ENCODE measurements at regions not wholly inside any gene's neighbourhood (a gene's known extent, or its start where the extent isn't known, plus 50 kb on each side); places are given as distances from the start of the nearest gene placed in this dataset.
"Not testable (repeated sequence)": the region's sequence is repeated elsewhere in the genome, so short reads cannot be mapped to it uniquely, and the experiment has no call there.

DNA sequence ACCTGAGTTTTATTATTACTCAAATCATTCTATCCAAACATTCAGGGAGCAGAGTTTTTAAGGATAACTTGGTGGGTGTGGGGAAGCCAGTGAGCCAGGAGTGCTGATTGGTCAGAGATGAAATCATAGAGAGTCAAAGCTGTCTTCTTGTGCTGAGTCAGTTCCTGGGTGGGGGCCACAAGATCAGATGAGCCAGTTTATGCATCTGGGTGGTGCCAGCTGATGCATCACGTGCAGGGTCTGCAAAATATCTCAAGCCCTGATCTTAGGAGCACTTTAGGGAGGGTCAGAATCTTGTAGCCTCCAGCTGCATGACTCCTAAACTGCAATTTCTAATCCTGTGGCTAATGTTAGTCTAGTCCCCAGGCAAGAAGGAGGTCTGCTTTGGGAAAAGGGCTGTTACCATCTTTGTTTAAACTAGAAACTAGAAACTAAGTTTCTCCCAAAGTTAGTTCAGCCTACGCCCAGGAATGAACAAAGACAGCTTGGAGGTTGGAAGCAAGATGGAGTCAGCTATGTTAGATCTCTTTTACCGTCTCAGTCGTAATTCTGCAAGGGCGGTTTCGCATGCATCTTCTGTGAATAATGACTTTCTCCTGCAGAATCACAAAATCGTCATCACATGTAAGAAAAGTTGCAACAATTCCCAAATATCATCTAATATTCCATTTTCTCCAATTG is 97.5 kb downstream of the ZNF664 start:
- not testable (repeated sequence) for DNase-seq

DNA sequence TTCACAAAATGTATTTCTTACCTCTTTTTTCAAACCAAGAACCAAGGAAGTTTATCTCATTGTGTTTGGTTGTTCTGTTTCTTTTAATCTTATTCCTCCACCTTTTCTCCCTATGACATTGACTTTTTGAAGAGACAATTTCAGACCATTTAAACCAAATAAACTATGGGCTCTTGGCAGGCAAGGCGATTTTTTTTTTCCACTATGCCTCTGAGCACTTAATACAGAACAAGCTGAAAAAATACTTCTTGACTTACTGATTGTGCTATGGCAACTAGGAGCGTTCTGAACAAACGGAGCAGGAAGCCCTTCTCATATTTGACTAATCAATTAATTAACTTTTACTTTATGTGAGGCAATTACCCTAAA is 98.0 kb downstream of the ZNF664 start:
- DNase-seq, result no peak

DNA sequence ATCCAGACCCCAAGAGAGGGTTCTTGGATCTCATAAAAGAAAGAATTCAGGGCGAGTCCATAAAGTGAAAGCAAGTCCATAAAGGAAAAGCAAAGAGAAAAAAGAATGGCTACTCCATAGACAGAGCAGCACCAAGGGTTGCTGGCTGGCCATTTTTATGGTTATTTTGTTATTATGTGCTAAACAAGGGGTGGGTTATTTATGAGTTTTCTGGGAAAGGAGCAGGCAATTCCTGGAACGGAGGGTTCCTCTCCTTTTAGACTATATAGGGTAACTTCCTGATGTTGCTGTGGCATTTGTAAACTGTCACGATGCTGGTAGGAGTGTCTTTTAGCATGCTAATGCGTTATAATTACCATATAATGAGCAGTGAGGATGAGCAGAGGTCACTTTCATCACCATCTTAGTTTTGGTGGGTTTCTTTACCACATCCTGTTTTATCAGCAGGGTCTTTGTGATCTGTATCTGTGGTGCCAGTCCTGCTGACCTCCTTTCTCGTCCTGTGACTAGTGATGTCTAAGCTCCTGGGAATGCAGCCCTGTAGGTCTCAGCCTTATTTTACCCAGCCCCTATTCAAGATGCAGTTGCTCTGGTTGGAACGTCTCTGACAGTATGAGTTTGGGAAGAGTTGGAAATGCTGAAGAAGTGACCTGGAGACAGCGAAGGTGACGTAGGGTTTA is 100.5 kb downstream of the ZNF664 start:
- no peak for DNase-seq

DNA sequence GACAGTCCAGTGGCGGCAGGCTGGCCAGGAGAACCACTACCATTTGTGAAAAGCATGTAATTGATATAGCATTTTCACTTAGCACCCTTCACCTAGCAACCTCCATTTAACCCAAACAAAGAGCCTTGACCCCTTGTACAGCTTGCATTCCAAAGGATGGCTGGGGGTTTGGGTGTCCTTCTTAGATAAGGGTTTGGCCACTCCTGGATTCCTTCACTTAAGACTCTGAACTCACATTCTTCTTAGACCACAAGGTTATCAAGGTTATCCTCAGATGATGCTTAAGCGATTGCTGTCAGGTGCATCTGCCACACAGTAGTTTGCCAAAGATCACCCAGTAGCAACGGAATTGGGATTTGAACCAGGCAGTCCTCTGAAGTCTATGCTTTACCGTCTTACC is 102.8 kb downstream of the ZNF664 start:
- DNase-seq, result no peak

DNA sequence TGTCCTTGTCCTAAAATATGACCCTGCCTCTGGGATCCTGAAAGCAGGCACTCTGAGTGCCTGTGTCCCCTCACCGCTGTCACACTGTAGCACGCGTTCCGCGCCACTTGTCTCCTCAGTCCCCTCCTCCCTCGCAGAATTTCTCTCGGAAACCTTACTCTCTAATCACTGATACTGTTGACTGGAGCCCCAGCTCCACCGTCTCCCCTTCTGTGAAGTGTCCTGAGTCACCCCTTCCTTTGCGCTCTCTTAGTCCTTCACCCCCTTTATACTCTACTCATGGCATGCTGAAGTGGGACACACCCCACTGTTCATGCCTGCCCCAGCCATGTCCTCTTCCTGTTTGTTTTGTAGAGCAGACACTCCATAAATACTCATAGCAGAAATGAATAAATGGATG is 104.7 kb downstream of the ZNF664 start:
- no peak for DNase-seq

DNA sequence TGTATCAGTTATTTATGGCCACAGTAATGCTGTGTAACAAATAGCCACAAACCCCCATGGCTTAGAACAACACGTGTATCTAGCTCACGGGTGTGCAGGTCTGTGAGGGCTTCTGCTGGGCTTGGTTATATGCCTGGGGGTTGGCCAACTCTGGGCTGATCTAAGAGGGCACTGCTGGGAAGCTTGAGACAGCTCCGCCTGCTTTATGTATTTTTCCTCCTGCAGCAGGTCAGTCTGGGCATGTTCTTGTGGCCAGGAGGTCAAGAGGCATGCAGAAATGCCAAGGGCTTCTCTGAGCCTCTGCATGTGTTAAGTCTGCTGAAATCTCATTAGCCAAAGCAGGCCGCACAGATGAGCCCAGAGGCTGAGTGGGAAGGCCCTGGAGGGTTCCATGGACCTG is 105.8 kb downstream of the ZNF664 start:
- DNase-seq, result no peak

DNA sequence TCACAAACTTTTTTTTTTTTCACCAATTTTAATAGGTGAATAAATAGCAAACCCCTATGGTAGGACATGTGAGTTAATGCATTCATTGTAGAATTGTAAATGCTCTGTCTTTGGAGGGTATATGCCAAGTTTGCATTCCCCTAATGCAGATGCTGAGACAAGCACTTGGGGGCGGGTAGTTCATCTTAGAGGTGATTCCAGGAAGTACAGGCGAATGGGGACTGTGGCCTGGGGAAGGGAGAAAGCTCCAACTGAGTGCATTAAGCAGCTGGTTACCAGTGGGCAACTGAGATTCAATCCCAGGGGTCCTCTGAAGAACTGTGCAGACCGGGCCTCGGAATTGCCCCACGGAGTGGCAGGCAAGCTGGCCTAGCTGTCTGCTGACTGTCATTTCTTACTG is 107.6 kb downstream of the ZNF664 start:
- DNase-seq, result no peak

DNA sequence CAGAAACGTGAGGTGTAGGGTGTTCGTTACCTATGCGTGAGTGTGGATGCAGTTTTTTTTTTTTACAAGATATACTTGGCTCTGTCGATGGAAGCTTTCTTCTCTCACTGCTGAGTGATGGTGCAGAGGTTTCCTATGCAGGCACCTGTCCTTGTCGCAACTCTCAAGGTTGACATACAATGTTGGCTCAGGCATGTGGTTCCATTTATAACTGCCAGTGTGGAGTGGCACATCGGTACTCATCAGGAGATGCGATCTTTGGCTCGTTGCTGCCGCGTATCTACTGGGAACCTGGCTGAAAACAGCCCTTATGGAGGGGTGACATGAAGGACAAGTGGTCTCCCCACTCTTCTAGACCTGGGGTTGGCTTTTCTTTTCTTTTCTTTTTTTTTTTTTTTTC is 109.0 kb downstream of the ZNF664 start:
- DNase-seq, result no peak

DNA sequence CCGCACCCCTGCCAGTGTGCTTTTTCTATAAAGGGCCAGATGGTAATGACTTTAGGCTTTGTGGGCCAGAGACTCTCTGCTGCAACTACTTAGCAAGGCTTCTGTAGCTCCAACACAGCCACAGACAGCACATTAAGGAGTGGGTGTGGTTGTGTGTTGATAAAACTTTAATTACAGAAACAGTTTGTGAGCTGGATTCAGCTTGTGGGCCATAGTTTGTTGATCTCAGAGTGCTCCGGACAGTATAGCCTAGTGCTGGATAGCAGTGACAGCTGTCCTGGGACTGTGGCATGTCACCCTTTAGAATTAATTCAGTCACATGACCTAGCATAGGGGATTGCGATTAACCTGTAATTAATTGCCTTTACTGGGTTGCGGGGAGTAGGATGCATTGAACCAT is 109.7 kb downstream of the ZNF664 start:
- no peak for DNase-seq

DNA sequence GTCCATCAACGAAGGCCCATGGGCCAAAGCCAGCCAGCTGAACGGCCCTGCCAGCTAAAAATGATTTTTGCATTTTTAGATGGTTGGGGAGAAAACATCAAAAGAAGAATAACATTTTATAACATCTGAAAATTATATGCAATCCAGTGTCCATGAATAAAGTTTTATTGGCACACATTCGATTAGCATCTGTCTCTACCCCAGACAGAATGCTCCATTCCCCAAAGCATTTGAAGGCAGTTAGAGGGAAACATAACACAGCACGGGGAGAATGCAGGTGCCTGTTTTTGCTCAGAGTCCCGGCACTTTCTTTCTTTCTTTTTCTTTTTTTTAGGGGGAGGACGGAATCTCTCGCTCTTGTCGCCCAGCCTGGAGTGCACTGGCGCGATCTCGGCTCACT is 110.7 kb downstream of the ZNF664 start:
- no peak for DNase-seq

DNA sequence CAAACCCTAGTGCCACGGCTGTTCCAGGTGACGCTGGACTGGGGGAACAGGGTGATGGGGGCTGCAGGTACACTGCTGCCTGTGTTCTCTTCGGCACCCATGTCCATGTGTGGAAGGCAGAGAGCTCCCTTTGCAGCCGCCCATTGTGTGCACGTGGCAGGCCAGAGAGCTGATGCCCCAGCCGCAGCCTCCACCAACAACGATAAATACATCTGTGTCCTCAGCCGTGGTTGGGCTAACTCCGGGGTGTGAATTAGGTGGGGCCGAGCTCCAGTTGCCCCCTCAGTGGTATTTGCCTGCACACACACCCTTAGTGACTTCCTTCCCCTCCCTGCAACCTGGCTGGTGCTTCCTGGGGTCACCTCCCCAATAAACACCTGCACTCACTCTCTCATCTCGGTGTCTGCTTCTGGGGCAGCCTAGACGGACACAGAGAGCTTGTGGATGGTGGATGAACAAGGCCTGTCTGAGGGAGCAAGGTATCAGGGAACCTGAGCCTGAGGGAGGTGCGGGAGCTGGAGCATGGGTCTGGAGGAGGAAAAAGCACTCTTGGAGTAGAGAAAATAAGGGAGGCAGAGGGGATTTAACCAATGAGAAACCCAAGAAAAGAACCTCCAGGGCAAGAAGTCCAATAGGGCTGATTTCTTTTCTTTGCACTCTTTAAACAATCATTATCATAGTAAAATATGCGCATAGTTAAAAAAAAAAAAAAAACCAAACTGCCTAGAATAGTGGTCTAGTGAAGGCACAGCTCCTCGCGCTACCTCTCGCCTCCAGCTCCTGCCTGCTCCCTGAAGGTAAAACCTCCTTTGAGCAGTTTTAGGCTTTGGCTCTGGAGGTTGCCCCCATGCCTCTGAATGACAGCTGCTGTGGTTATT is 112.6 kb downstream of the ZNF664 start:
- DNase-seq, result no peak

DNA sequence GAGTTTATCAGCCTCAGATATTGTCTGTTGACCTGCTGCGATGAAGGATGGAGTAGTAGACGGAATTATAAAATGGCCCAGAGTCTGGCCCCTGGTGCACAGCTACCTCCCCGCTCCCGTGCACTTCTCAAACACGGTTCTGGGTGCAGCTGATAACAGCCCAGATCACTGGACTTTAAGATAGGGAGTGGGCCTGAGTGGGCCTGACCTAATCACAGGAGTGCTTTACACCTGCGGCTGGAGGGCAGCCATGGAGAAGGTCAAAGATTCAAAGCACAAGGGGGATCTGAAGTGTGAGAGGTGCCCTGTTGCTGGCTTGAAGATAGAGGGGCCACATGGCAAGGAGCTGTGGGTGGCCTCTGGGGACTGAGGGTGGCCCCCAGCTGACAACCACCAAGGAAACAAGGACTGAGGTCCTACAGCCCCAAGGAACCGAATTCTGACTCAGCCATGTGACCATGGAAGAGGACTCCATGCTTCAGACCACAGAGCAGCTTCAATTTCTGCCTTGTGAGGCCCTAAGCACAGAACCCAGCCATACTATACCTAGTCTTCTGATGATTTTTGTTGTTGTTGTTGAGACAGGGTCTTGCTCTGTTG is 113.4 kb downstream of the ZNF664 start:
- DNase-seq, result no peak

DNA sequence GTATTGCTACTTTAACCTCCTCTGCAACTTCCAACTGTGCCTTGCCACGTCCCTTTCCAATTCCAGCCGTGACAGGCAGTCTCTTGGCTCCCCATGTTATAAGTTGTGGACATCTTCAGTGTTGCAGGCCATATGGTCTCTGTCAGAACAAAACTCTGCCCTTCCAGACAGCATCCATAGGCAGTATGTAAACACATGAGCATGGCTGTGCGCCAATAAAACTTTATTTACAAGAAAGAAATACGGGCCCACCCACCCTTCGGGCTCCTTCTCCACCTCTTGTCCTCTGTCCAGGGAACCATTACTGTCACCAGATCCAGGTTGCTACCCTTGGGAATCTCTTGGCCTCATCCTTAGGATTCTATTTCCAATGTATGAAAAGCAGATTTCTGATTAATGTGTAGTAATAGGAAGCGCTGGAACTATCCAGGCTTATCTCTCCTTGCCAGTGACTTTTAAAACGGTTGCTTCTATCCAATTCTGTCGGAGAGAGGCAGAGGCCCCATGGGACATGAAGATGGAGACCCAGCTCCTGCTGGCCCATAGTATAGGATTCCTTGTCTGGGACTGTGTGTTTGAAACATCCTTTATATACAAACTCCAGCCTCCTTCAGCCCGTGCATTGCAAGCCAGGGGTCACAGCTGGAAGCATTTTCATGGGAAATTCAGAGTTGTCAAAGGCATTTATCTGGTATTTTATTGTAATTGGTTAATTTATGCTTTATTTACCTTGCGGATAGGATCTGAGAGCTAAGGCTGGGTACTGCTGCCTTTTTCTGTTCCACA is 114.4 kb downstream of the ZNF664 start:
- DNase-seq, result no peak

DNA sequence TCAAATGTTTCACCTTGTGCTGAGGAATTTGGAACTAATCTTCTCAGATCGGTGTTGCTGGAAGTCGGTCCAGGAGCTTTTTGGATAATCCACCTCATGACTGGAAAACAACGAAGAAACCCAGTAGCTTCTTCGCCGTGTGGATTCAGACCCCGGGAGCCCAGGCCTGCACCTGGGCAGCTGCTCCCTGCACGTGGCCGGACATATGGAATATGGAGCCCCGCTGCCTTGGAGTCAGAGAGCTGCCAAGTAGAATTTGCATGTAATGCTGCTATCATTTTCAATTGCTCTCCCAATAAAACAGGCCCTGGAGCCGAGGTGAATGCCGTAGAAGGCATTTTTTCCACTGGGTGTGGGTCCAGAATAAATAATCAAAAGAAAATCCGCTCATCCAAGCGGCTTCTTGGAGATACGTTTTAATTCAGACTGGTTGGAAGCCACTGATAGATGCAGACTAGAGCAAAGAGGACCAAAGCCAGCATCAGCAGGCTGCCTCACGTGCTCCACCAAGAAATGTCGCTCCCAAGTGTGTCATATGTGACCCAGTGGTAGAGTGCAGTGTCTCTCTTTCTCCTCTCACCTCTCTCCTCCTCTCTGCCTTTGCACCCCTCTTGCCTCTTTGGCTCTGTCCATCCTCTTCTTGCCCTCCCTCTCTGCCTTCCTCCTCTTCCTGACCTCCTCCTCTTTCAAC is 115.3 kb downstream of the ZNF664 start:
- DNase-seq, result no peak

DNA sequence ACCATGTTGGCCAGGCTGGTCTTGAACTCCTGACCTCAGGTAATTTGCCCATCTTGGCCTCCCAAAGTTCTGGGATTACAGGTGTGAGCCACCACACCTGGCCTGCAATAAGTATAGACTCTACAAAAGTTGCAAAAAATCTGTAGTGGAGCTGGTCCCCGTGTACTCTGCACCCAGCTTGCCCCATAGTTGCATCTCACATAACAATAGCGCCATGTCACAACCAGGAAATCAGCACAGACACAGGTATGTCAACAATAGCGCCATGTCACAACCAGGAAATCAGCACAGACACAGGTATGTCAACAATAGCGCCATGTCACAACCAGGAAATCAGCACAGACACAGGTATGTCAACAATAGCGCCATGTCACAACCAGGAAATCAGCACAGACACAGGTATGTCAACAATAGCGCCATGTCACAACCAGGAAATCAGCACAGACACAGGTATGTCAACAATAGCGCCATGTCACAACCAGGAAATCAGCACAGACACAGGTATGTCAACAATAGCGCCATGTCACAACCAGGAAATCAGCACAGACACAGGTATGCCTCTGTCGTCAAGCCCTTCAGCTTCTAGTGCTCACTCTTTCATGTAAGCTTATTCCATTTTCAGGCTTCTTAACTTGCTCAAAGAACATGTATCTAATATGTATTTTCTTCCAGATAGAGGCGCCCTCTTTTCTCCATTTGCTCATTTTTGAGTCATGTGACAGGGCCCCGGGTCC is 116.3 kb downstream of the ZNF664 start:
- DNase-seq, result not testable (repeated sequence)

DNA sequence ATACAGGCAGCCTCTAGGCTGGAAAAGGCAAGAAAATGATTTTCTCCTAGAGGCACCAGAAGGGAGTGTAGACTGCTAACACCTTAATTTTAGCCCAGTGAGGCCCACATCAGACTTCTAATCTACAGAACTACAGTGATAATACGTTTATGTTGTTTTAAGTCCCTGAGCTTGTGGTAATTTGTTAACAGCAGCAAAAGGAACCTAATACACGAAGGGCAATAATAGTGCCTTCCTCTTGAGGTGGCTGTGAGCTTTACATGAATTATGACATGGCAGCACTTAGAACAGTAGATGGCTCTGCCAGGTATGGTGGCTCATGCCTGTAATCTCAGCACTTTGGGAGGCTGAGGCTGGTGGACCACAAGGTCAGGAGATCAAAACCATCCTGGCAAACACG is 118.8 kb downstream of the ZNF664 start:
- no peak for DNase-seq

DNA sequence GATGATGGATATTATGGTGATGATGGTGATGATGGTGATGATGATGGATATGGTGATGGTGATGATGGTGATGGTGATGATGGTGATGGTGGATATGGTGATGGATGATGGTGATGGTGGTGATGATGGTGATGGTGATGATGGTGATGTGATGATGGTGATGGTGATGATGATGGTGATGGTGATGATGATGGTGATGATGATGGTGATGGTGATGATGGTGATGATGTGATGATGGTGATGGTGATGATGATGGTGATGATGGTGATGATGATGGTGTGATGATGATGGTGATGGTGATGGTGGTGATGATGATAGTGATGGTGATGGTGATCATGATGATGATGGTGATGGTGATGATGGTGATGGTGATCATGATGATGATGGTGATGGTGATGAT is 119.5 kb downstream of the ZNF664 start:
- not testable (repeated sequence) for DNase-seq

DNA sequence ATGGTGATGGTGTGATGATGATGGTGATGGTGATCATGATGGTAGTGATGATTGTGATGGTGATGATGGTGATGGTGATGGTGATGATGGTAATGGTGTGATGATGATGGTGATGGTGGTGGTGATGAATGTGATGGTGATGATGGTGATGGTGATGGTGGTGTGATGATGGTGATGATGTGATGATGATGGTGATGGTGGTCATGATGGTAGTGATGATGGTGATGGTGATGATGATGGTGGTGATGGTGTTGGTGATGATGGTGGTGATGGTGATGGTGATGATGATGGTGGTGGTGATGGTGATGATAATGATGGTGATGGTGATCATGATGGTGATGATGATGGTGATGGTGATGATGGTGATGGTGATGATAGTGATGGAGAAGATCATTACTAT is 120.3 kb downstream of the ZNF664 start:
- DNase-seq, result no peak

DNA sequence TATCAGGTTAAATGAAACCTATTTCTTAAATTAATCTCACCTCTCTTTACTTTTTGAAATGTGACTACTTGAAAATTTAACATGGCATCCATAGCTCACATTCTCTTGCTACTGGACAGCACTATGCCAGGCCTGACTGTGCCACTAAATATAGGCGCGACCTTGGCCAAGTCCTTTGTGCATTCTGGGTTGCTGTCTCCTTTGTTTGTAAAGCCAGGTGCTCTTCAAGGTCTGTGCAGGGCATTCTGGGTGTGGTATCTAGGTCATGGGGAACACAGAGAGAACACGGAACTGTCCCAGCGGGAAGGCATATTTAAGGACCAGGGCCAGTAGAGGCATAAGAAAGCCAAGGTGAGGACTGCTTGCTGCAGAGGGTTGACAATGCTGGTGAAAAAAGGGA is 121.2 kb downstream of the ZNF664 start:
- DNase-seq, result no peak

DNA sequence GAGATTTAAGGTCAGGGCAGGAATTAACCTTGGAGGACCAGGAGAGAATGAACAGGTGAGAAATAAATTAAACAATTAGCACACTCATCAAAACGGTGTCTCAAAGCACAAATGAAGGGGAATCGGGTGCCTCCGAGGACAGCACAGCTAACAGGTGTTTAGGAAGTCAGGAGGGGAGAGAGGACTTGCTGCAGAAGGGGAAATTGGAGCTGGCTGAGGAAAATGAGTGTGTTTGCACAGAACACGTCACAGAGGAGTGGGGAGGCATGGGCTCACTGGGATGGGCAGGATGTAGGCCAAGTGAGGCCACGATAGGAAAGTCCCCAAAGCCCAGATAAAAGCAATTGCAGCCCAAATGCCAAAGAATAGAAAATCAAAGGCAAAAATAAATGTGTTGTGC is 121.7 kb downstream of the ZNF664 start:
- DNase-seq, result no peak

DNA sequence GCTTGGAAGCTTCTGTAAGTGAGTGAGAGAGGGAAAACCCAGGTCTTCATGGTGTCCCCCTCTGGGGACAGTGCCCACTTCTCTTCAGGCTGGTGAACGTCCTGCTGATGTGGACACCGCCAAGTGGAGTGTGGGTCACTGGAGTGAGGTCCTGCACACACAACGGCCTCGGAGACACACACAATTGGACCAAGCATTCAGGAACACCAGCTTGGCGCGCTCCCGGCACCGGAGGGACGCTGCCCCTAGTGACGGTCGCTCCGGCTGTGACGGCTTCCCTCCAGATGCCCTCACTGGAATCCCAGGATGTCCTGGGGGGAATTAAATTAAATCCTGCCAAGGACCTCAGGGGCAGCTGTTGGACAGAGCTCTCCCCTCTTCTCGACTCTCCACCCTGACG is 123.1 kb downstream of the ZNF664 start:
- DNase-seq, result no peak
